Osteocyte (in vitro differentiated cells): ENCODE measurements at regions not wholly inside any gene's neighbourhood (a gene's known extent, or its start where the extent isn't known, plus 50 kb on each side); places are given as distances from the start of the nearest gene placed in this dataset.

ENCODE experiments used
- DNase-seq: peaks from one replicate; pipeline ENCODE4 v3.0.0; 2021; ENCODE audit warnings: mixed read lengths; ENCODE audit not compliant: unreplicated experiment; ENCODE audit errors: extremely low spot score
- H3K27ac Mint-ChIP-seq: one replicate; pipeline ENCODE4 v1.8.0; 2021; ENCODE audit warnings: mild to moderate bottlenecking, mixed read lengths; ENCODE audit not compliant: unreplicated experiment
- H3K27me3 Mint-ChIP-seq: one replicate; pipeline ENCODE4 v1.8.0; 2021; ENCODE audit warnings: mixed read lengths; ENCODE audit not compliant: unreplicated experiment
- H3K36me3 Mint-ChIP-seq: one replicate; pipeline ENCODE4 v1.8.0; 2021; ENCODE audit warnings: mixed read lengths; ENCODE audit not compliant: unreplicated experiment
- H3K4me1 Mint-ChIP-seq: one replicate; pipeline ENCODE4 v1.8.0; 2021; ENCODE audit warnings: mixed read lengths; ENCODE audit not compliant: unreplicated experiment
- H3K4me3 Mint-ChIP-seq: one replicate; pipeline ENCODE4 v1.8.0; 2021; ENCODE audit warnings: mild to moderate bottlenecking, moderate library complexity, mixed read lengths; ENCODE audit not compliant: unreplicated experiment
- H3K9me3 Mint-ChIP-seq: one replicate; pipeline ENCODE4 v1.8.0; 2021; ENCODE audit warnings: mixed read lengths; ENCODE audit not compliant: unreplicated experiment
- TF ChIP-seq, protein P1 (sequence below): fragments of 200-600 bp; sonication (generic); IDR thresholded peaks from 2 replicates; pipeline ENCODE4 v1.5.0; 2021; ENCODE audit warnings: antibody characterized with exemption, mild to moderate bottlenecking, moderate library complexity

DNA sequence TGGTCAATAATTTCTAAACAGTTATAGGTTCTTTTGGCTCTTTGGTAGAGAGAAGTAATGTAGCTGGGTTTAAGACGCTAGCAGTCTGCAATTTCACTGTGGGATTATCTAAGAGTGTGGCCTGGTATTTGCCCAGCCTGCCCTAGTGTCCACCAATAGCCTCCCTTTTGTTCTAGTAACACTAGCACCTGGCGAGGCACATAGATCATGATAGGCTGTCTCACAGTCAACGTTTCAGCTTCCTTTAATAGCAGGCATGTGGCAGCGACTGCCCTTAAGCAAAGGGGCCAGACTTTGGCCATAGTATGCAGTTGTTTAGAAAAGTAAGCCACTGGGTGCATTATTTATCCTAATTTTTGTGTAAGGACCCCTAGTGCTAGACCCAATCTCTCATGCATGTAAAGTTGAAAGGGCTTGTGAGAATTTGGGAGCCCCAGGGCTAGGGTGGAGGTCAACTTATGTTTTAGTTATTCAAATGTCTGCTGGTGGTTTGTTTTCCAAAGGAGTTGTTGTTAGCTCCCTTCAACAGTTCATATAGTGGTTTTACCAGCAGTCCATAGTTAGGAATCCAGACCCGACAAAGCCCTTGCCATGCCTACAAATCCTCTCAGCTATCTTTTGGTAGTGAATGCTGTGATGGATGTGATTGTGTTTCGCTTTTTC is 274.3 kb downstream of the HTR1A start:
- TF ChIP-seq, protein P1, sequence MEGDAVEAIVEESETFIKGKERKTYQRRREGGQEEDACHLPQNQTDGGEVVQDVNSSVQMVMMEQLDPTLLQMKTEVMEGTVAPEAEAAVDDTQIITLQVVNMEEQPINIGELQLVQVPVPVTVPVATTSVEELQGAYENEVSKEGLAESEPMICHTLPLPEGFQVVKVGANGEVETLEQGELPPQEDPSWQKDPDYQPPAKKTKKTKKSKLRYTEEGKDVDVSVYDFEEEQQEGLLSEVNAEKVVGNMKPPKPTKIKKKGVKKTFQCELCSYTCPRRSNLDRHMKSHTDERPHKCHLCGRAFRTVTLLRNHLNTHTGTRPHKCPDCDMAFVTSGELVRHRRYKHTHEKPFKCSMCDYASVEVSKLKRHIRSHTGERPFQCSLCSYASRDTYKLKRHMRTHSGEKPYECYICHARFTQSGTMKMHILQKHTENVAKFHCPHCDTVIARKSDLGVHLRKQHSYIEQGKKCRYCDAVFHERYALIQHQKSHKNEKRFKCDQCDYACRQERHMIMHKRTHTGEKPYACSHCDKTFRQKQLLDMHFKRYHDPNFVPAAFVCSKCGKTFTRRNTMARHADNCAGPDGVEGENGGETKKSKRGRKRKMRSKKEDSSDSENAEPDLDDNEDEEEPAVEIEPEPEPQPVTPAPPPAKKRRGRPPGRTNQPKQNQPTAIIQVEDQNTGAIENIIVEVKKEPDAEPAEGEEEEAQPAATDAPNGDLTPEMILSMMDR = no peak
- no peaks in the 10 kb centered on the region for H3K4me1 Mint-ChIP-seq
- no peak for DNase-seq
- no peaks in the 10 kb centered on the region for H3K27me3 Mint-ChIP-seq
- H3K36me3 Mint-ChIP-seq = no peaks in the 10 kb centered on the region
- no peaks in the 10 kb centered on the region for H3K9me3 Mint-ChIP-seq
- H3K4me3 Mint-ChIP-seq = no peak overlapping the region
- no peak overlapping the region for H3K27ac Mint-ChIP-seq

DNA sequence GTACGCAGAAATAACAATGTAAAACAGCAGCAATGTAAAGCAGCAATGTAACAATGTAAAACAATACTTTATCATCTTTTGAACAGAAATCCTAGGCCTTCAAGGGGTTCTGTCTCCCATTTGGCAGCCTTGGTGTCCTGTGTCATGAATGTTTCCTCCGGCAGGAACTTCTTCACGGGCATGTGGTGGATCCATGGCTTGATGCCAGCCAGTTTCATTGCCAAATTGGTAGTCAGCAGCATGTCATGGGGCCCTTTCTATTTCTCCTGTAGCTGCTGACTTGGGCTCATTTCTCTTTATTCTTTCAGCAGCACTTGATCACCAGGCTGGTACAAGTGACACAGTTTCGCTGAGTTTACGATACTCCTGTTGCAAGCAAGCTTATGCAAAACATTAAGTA is 275.3 kb downstream of the HTR1A start:
- Mint-ChIP-seq H3K27ac (no peak overlapping the region), H3K27me3 (no peaks in the 10 kb centered on the region), H3K36me3 (no peaks in the 10 kb centered on the region), H3K4me3 (no peak overlapping the region), H3K4me1 (no peaks in the 10 kb centered on the region), H3K9me3 (no peaks in the 10 kb centered on the region)
- no peak for DNase-seq
- TF ChIP-seq, protein P1 = no peak

DNA sequence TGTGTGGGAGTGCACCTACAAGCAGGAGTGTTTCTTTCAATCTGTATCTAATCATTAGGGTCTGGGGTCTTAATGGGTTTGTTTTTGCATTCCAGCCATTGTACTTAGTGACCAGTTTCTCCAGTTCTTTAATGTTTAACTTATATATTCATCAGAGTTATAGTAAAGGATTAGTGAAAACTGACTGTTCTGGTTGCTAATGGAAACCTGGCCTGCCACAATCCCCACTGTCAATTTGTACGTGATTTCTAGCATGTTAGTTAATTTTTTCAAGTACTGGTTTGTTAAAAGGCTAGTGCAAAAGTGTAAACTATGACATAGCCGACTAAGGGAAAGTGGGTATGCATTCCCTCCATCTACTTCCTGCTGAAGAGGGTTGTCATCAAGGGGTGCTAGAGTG is 276.1 kb downstream of the HTR1A start:
- Mint-ChIP-seq H3K4me1 (no peaks in the 10 kb centered on the region), H3K27me3 (no peaks in the 10 kb centered on the region), H3K27ac (no peak overlapping the region), H3K36me3 (no peaks in the 10 kb centered on the region), H3K4me3 (no peak overlapping the region), H3K9me3 (peaks cover 4% of the 10 kb centered on the region)
- DNase-seq = no peak
- TF ChIP-seq, protein P1 = no peak

DNA sequence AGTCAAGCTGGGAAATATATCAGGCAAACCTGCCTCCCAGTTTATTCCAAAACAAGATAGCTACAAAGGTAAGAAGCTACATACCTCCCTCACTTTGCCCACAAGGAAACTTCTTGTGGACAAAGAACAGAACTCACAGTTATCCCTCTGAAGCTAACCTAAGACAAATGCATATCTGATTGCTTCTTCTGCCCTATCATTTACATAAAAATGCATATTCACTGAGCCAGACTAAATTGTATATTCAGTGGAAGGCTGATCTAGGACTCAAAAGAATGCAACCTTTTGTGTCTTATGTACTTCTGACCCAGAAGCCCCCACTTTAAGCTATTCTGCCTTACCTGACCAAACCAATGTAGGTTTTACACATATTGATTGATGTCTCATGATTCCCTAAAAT is 276.8 kb downstream of the HTR1A start:
- H3K27ac Mint-ChIP-seq = no peak overlapping the region
- DNase-seq = no peak
- no peaks in the 10 kb centered on the region for H3K36me3 Mint-ChIP-seq
- no peak overlapping the region for H3K4me3 Mint-ChIP-seq
- no peaks in the 10 kb centered on the region for H3K4me1 Mint-ChIP-seq
- TF ChIP-seq, protein P1 = no peak
- peaks cover 4% of the 10 kb centered on the region for H3K9me3 Mint-ChIP-seq
- H3K27me3 Mint-ChIP-seq = no peaks in the 10 kb centered on the region

DNA sequence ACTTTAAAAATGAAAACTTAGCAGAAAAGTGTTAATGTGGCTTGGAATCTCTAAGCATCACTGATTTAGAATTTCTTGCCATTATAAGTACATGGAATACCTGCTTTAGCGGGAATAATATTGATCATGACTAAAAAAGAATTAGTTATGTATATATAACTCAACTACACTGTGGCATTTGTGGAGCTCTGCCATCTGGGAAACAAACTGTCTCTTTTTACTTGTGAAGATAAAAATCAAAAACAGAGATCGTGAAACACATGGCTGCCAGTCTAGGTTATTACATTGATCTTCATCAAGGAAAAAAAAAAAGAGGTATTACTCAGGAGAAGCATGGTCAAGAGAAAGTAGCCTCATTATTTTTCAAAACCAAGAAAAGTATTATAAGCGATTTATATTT is 287.4 kb downstream of the HTR1A start:
- H3K4me3 Mint-ChIP-seq = no peak overlapping the region
- no peaks in the 10 kb centered on the region for H3K36me3 Mint-ChIP-seq
- no peak overlapping the region for H3K27ac Mint-ChIP-seq
- peaks cover 29% of the 10 kb centered on the region for H3K9me3 Mint-ChIP-seq
- TF ChIP-seq, protein P1 = no peak
- H3K27me3 Mint-ChIP-seq = no peaks in the 10 kb centered on the region
- no peak for DNase-seq
- no peaks in the 10 kb centered on the region for H3K4me1 Mint-ChIP-seq
